Liver (tissue), 7 donors: ENCODE measurements at regions not wholly inside any gene's neighbourhood (a gene's known extent, or its start where the extent isn't known, plus 50 kb on each side); places are given as distances from the start of the nearest gene placed in this dataset.

Source experiments
- DNase-seq: peaks from one replicate; pipeline ENCODE4 v3.0.0-alpha.2; 2017; ENCODE audit warnings: low spot score
- H3K27ac ChIP-seq, 2 donors: one replicate each; pipeline ENCODE4 v1.7.0; 2013; ENCODE audit warnings: inconsistent platforms in 2 of 2, low read length in 2 of 2, control low read depth in 1 of 2, low read depth in 1 of 2, mild to moderate bottlenecking in 1 of 2
- H3K27me3 ChIP-seq, 4 donors: one replicate each; pipeline versions ENCODE4 v1.6.1 to v1.7.0; 2013; ENCODE audit warnings: low read length in 3 of 4, inconsistent platforms in 1 of 4, mild to moderate bottlenecking in 1 of 4, moderate library complexity in 1 of 4; ENCODE audit not compliant: control insufficient read depth in 4 of 4, insufficient read depth in 4 of 4
- H3K36me3 ChIP-seq, 4 donors: one replicate each; pipeline versions ENCODE4 v1.6.1 to v1.7.0; 2013; ENCODE audit warnings: low read length in 3 of 4, mild to moderate bottlenecking in 3 of 4, low read depth in 1 of 4, moderate library complexity in 1 of 4; ENCODE audit not compliant: control insufficient read depth in 4 of 4, insufficient read depth in 3 of 4
- H3K4me1 ChIP-seq, 4 donors: one replicate each; pipeline versions ENCODE4 v1.6.1 to v1.7.0; 2013; ENCODE audit warnings: low read length in 3 of 4, mild to moderate bottlenecking in 3 of 4, moderate library complexity in 1 of 4; ENCODE audit not compliant: control insufficient read depth in 4 of 4, insufficient read depth in 4 of 4
- H3K4me3 ChIP-seq, 3 donors: one replicate each; pipeline versions ENCODE4 v1.6.1 to v1.7.0; 2013; ENCODE audit warnings: low read length in 3 of 3, control low read depth in 1 of 3, low read depth in 1 of 3, mild to moderate bottlenecking in 1 of 3
- H3K9ac ChIP-seq, 2 donors: one replicate each; pipeline ENCODE4 v1.7.0; 2013; ENCODE audit warnings: low read length in 2 of 2, mild to moderate bottlenecking in 2 of 2, moderate library complexity in 2 of 2, control low read depth in 1 of 2, low read depth in 1 of 2
- H3K9me3 ChIP-seq, 4 donors: one replicate each; pipeline versions ENCODE4 v1.6.1 to v1.7.0; 2013; ENCODE audit warnings: low read length in 3 of 4; ENCODE audit not compliant: control insufficient read depth in 4 of 4
- EGR1 ChIP-seq, 2 donors: IDR thresholded peaks; 2 replicates each; pipeline ENCODE4 v1.6.1; 2016 to 2018; ENCODE audit warnings: antibody characterized with exemption in 2 of 2, low read depth in 2 of 2
- FOXA1 ChIP-seq: IDR thresholded peaks from 2 replicates; pipeline ENCODE4 v1.6.1; 2016; ENCODE audit warnings: antibody characterized with exemption
- FOXA2 ChIP-seq: IDR thresholded peaks from 2 replicates; pipeline ENCODE4 v1.6.1; 2016; ENCODE audit warnings: antibody characterized with exemption
- GABPA ChIP-seq, 2 donors: IDR thresholded peaks in 1 of 2; conservative IDR thresholded peaks in 1 of 2; 2 replicates each; pipeline ENCODE4 v1.6.1; 2016; ENCODE audit warnings: antibody characterized with exemption in 2 of 2, mild to moderate bottlenecking in 1 of 2, moderate library complexity in 1 of 2
- HNF4G ChIP-seq: IDR thresholded peaks from 2 replicates; pipeline ENCODE4 v1.6.1; 2016; ENCODE audit warnings: antibody characterized with exemption
- JUND ChIP-seq, 2 donors: IDR thresholded peaks; 2 replicates each; pipeline ENCODE4 v1.6.1; 2016; ENCODE audit warnings: antibody characterized with exemption in 2 of 2
- NR2F2 ChIP-seq: IDR thresholded peaks from 2 replicates; pipeline ENCODE4 v1.6.1; 2016; ENCODE audit warnings: antibody characterized with exemption
- RAD21 ChIP-seq, 2 donors: IDR thresholded peaks; 2 replicates each; pipeline ENCODE4 v1.6.1; 2016; ENCODE audit warnings: antibody characterized with exemption in 2 of 2, mild to moderate bottlenecking in 2 of 2
- RXRA ChIP-seq, 2 donors: IDR thresholded peaks; 2 replicates each; pipeline ENCODE4 v1.6.1; 2017 to 2018; ENCODE audit warnings: antibody characterized with exemption in 2 of 2, mild to moderate bottlenecking in 1 of 2
- SP1 ChIP-seq: IDR thresholded peaks from 2 replicates; pipeline ENCODE4 v1.6.1; 2018; ENCODE audit warnings: antibody characterized with exemption, mild to moderate bottlenecking
- TAF1 ChIP-seq: conservative IDR thresholded peaks from 2 replicates; pipeline ENCODE4 v1.6.1; 2016; ENCODE audit warnings: antibody characterized with exemption, mild to moderate bottlenecking
- YY1 ChIP-seq: IDR thresholded peaks from 2 replicates; pipeline ENCODE4 v1.6.1; 2016; ENCODE audit warnings: antibody characterized with exemption, mild to moderate bottlenecking
- WGBS: extraction: QIAGEN DNeasy Blood & Tissue Kit; methylation state at CpG from one replicate; pipeline ENCODE4 v1.1.7; 2013; 5-methylcytosine and 5-hydroxymethylcytosine counted together
- TF ChIP-seq, protein P1 (sequence below): IDR thresholded peaks from 2 replicates; pipeline ENCODE4 v1.6.1; 2016; ENCODE audit warnings: antibody characterized with exemption
- TF ChIP-seq, protein P2 (sequence below): IDR thresholded peaks from 2 replicates; pipeline ENCODE4 v1.6.1; 2016; ENCODE audit warnings: antibody characterized with exemption
- TF ChIP-seq, protein P3 (sequence below): IDR thresholded peaks from 2 replicates; pipeline ENCODE4 v1.6.1; 2016; ENCODE audit warnings: antibody characterized with exemption
- donor health status: healthy.
- donor health status: healthy.
- donor health status: healthy.
- donor health status: healthy.

DNA sequence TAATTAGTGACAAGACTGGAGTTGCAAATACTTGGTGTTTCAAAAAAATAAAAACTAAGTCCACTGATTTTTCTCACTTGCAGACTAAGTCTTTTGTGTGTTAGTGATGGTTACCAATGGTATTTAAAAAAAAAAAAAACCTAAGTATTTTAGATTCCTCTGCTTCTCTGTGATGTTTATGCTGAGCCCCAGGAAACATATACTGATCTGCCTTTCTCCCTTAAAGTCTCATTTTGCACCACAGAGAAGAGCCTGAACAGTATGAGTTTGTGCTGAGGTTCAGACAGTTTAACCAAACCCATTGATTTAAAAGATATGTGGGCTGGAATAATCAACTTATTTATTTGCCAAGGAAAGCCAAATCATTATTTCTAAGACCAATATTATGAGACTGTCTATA lies 1305.0 kb downstream of the PCDH18 start:
- no peak overlapping the region for H3K4me3 ChIP-seq
- TF ChIP-seq RXRA (IDR thresholded peaks at IDR 0.05) (no peak), TAF1 (no peak), SP1 (no peak), FOXA1 (no peak), RAD21 (IDR thresholded peaks at IDR 0.05) (no peak), JUND (IDR thresholded peaks at IDR 0.05) (no peak), HNF4G (no peak), EGR1 (IDR thresholded peaks at IDR 0.05; ENCODE audit: low read depth in 2 of 2) (no peak)
- TF ChIP-seq, protein P1, sequence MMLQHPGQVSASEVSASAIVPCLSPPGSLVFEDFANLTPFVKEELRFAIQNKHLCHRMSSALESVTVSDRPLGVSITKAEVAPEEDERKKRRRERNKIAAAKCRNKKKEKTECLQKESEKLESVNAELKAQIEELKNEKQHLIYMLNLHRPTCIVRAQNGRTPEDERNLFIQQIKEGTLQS = no peak
- TF ChIP-seq, protein P2, sequence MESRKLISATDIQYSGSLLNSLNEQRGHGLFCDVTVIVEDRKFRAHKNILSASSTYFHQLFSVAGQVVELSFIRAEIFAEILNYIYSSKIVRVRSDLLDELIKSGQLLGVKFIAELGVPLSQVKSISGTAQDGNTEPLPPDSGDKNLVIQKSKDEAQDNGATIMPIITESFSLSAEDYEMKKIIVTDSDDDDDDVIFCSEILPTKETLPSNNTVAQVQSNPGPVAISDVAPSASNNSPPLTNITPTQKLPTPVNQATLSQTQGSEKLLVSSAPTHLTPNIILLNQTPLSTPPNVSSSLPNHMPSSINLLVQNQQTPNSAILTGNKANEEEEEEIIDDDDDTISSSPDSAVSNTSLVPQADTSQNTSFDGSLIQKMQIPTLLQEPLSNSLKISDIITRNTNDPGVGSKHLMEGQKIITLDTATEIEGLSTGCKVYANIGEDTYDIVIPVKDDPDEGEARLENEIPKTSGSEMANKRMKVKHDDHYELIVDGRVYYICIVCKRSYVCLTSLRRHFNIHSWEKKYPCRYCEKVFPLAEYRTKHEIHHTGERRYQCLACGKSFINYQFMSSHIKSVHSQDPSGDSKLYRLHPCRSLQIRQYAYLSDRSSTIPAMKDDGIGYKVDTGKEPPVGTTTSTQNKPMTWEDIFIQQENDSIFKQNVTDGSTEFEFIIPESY = no peak
- H3K27ac ChIP-seq = no peak overlapping the region
- H3K9ac ChIP-seq = no peak overlapping the region
- no peaks in the 10 kb centered on the region for H3K27me3 ChIP-seq
- H3K4me1 ChIP-seq = no peaks in the 10 kb centered on the region
- H3K36me3 ChIP-seq = no peaks in the 10 kb centered on the region
- H3K9me3 ChIP-seq = no peaks in the 10 kb centered on the region
- DNase-seq = no peak

DNA sequence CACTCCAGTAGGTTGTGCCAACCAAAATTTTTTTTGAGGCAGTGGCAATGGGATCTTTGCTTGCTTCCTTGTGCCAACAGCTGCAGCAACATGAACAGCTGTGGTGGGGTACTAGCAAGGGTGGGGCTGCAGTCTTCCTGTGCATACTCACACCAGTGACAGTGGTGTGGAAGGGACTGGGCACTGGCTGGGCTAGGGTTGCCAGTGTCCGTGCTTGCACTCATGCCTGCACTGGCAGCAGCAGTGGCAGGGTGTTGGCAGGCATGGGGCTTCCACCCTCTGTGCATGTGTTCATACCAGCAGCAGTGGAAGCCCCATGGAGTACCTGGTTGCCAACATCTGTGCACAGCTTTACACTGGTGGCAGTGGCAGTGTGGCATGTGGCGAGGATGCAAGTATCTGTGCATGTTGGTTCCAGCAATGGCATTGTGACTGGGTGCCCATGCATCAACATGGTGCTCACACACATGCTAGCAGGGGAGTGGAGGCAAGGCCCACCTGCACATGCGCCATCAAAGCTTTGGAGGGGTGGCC lies 1312.6 kb downstream of the PCDH18 start:
- H3K27ac ChIP-seq = no peak overlapping the region
- no peak overlapping the region for H3K9ac ChIP-seq
- no peak overlapping the region for H3K4me3 ChIP-seq
- H3K4me1 ChIP-seq = no peaks in the 10 kb centered on the region
- TF ChIP-seq, protein P1 = no peak
- no peak for TF ChIP-seq RXRA (IDR thresholded peaks at IDR 0.05)
- TF ChIP-seq FOXA1 = no peak
- TF ChIP-seq FOXA2 = no peak
- TF ChIP-seq, protein P3, sequence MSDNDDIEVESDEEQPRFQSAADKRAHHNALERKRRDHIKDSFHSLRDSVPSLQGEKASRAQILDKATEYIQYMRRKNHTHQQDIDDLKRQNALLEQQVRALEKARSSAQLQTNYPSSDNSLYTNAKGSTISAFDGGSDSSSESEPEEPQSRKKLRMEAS = no peak
- TF ChIP-seq GABPA (IDR thresholded peaks at IDR 0.05 in 1 of 2, conservative IDR thresholded peaks at IDR 0.05 in 1 of 2) = no peak
- no peak for TF ChIP-seq SP1
- no peak for TF ChIP-seq TAF1
- no peak for TF ChIP-seq JUND (IDR thresholded peaks at IDR 0.05)
- TF ChIP-seq, protein P2 = no peak
- no peak for TF ChIP-seq NR2F2
- no peak for TF ChIP-seq YY1
- no peak for TF ChIP-seq RAD21 (IDR thresholded peaks at IDR 0.05)
- DNase-seq = no peak
- H3K27me3 ChIP-seq = no peaks in the 10 kb centered on the region
- WGBS = 77% methylated on average over 3 of the region's 3 CpGs
- H3K9me3 ChIP-seq = no peaks in the 10 kb centered on the region
- H3K36me3 ChIP-seq = no peaks in the 10 kb centered on the region
